ENCODE measurements at regions not wholly inside any gene's neighbourhood (a gene's known extent, or its start where the extent isn't known, plus 50 kb on each side); places are given as distances from the start of the nearest gene placed in this dataset.

GRCh38 chr2:150101947-150102346, 385.5 kb downstream of the RND3 start:
- no peaks in the 10 kb centered on the region for H3K36me3 ChIP-seq
- peaks cover 0 to 12% (median 6%) of the 10 kb centered on the region in 4 donors for H3K4me1 ChIP-seq
- TF ChIP-seq EP300 (IDR thresholded peaks at IDR 0.05), result no peak
- no peak for TF ChIP-seq POLR2AphosphoS5 (IDR thresholded peaks at IDR 0.05)
- no peak for TF ChIP-seq POLR2A (IDR thresholded peaks at IDR 0.05)
- no peak for TF ChIP-seq CTCF (IDR thresholded peaks at IDR 0.05)
- no peaks in the 10 kb centered on the region for H3K27me3 ChIP-seq
- intact Hi-C loops (cut with DNase I; ENCODE audit: low total_unique reads), result no loop called here
- no peak overlapping the region for H3K4me3 ChIP-seq
- H3K9me3 ChIP-seq, result no peaks in the 10 kb centered on the region
- 45 to 80% (median 73%) methylated on average over 2 of the region's 2 CpGs for WGBS, 5 donors
- DNase-seq, result no peak
- H3K27ac ChIP-seq, result no peak overlapping the region

GRCh38 chr2:150100834-150101233, 386.6 kb downstream of the RND3 start:
- H3K36me3 ChIP-seq, result no peaks in the 10 kb centered on the region
- no peak for TF ChIP-seq POLR2A (IDR thresholded peaks at IDR 0.05)
- no peak for TF ChIP-seq CTCF (IDR thresholded peaks at IDR 0.05)
- TF ChIP-seq EP300 (IDR thresholded peaks at IDR 0.05), result no peak
- TF ChIP-seq POLR2AphosphoS5 (IDR thresholded peaks at IDR 0.05), result no peak
- H3K27ac ChIP-seq, result no peak overlapping the region
- H3K4me1 ChIP-seq, result peaks cover 0 to 12% (median 6%) of the 10 kb centered on the region in 4 donors
- H3K27me3 ChIP-seq, result no peaks in the 10 kb centered on the region
- no peak overlapping the region for H3K4me3 ChIP-seq
- no peaks in the 10 kb centered on the region for H3K9me3 ChIP-seq
- intact Hi-C loops (cut with DNase I; ENCODE audit: low total_unique reads), result no loop called here
- DNase-seq, result no peak

- 91 to 98% (median 95%) methylated on average over 3 of the region's 3 CpGs for WGBS, 5 donors
- no peaks in the 10 kb centered on the region for H3K27me3 ChIP-seq
- H3K36me3 ChIP-seq, result no peaks in the 10 kb centered on the region
- no peaks in the 10 kb centered on the region for H3K9me3 ChIP-seq
- DNase-seq, result no peak
- H3K4me1 ChIP-seq, result peaks cover 0 to 12% (median 6%) of the 10 kb centered on the region in 4 donors
- no peak overlapping the region for H3K4me3 ChIP-seq
- TF ChIP-seq POLR2AphosphoS5 (IDR thresholded peaks at IDR 0.05) (no peak), CTCF (IDR thresholded peaks at IDR 0.05) (no peak), POLR2A (IDR thresholded peaks at IDR 0.05) (no peak), EP300 (IDR thresholded peaks at IDR 0.05) (no peak)
- intact Hi-C loops (cut with DNase I; ENCODE audit: low total_unique reads), result no loop called here
- H3K27ac ChIP-seq, result no peak overlapping the region
Measured at GRCh38 chr2:150100336-150100735, 387.1 kb downstream of the RND3 start.

- H3K4me3 ChIP-seq, result no peak overlapping the region
- intact Hi-C loops (cut with DNase I; ENCODE audit: low total_unique reads), result no loop called here
- TF ChIP-seq CTCF (IDR thresholded peaks at IDR 0.05), result no peak
- no peak for TF ChIP-seq POLR2A (IDR thresholded peaks at IDR 0.05)
- TF ChIP-seq POLR2AphosphoS5 (IDR thresholded peaks at IDR 0.05), result no peak
- TF ChIP-seq EP300 (IDR thresholded peaks at IDR 0.05), result no peak
- H3K27me3 ChIP-seq, result no peaks in the 10 kb centered on the region
- H3K27ac ChIP-seq, result no peak overlapping the region
- H3K4me1 ChIP-seq, result peaks cover 0 to 12% (median 6%) of the 10 kb centered on the region in 4 donors
- no peak for DNase-seq
- no peaks in the 10 kb centered on the region for H3K36me3 ChIP-seq
- no peaks in the 10 kb centered on the region for H3K9me3 ChIP-seq
Measured at GRCh38 chr2:150099805-150100204, 387.7 kb downstream of the RND3 start.

Measured in stomach (tissue), 8 donors.